Sciatic nerve (tissue), 2 donors: ENCODE measurements at regions not wholly inside any gene's neighbourhood (a gene's known extent, or its start where the extent isn't known, plus 50 kb on each side); places are given as distances from the start of the nearest gene placed in this dataset.
"Not testable (repeated sequence)": the region's sequence is repeated elsewhere in the genome, so short reads cannot be mapped to it uniquely, and the experiment has no call there.

Experiments
- ATAC-seq: fragments of 200-7000 bp; cut with Tn5 transposase; one replicate; pipeline ENCODE4 v1.9.1; 2020; ENCODE audit warnings: mild to moderate bottlenecking, moderate library complexity
- DNase-seq: peaks from one replicate; pipeline ENCODE4 v3.0.0-alpha.2; 2020; ENCODE audit warnings: low spot score
- intact Hi-C: fragments of 100-400 bp; cut with DNase I; formaldehyde crosslinking; loops from one replicate; pipeline ENCODE4 v1.14.2; 2022
- donor health status: DM: no; HTN: no; CAD: no.
- donor health status: DM: no; HTN: no; CAD: no.

DNA sequence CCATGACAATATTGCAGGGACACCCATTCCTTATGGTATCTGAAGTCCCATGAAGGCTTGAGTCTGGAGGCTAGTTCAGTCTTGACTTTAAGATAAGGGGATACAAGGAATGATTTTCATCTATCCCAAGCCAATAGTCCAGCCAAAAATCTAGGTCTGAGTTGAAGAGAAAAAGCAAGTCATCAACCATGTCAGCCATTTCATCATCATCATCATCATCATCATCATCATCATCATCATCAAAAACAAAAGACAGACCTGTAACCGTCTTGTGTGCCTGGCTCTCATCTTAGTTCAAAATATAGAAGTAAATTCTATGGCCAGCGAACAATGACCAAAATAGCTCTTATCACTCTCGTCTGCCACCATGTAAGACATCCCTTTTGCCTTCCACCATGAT, 59.5 kb upstream of the FAM90A26 start:
- ATAC-seq, DNase-seq, intact Hi-C loops: not testable (repeated sequence)

DNA sequence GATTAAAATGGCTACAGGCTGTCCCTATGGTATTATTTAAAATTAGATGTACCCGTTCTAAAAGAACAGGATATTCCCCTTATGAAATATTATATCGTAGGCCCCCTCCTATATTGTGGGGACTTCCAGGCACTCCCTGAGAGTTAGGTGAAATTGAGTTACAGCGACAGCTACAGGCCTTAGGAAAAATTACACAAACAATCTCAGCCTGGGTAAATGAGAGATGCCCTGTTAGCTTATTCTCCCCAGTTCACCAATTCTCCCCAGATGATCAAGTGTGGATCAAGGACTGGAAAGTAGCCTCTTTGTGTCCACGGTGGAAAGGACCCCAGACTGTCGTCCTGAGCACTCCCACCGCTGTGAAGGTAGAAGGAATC, 67.1 kb upstream of the FAM90A26 start:
- intact Hi-C loops, ATAC-seq, DNase-seq: not testable (repeated sequence)

DNA sequence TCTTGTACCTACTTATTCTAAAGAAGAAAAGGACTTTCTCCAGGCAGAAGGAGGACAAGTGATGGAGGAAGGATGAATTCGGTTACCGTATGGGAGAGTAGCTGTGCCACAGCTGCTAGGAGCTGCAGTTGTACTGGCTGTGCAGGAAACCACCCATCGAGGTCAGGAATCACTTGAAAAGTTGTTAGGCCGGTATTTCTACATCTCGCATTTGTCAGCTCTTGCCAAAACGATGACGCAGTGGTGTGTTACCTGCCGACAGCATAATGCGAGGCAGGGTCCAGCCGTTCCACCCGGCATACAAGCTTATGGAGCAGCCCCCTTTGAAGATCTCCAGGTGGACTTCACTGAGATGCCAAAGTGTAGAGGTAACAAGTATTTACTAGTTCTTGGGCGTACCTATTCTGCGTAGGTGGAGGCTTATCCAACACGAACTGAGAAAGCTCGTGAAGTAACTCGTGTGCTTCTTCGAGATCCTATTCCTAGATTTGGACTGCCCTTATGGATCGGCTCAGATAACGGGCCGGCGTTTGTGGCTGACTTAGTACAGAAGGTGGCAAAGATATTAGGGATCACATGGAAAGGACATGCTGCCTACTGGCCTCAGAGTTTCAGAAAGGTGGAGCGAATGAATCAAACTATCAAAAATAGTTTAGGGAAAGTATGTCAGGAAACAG, 67.6 kb upstream of the FAM90A26 start:
- DNase-seq, intact Hi-C loops, ATAC-seq: not testable (repeated sequence)

- intact Hi-C loops, DNase-seq, ATAC-seq: not testable (repeated sequence)
These were observed 73.9 kb upstream of the FAM90A26 start for GRCh38 chr4:9096330-9096729.

- DNase-seq, intact Hi-C loops, ATAC-seq: not testable (repeated sequence)
These were observed 91.4 kb upstream of the FAM90A26 start for GRCh38 chr4:9078796-9079195.

DNA sequence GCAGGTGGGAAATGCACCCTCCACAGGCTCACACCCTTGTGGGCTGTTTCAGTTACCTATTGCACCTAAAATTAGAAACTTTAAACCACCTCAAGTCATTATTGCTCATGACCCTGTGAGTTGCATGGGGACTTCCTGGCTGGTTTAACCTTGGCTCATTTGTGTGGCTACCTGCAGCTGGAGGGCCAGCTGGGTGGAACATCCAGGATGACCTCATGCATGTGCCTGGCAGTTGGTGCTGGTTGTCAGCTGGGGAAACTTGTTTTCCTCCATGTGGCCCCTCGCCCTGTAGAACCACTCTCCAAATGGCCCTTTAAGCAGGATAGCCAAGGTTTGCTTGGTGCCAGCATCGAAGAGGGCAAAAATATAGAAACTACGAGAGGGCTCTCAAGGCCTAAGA, 93.2 kb upstream of the FAM90A26 start:
- DNase-seq, intact Hi-C loops, ATAC-seq: not testable (repeated sequence)

GRCh38 chr4:9076486-9076885, 93.7 kb upstream of the FAM90A26 start:
- ATAC-seq, intact Hi-C loops, DNase-seq: not testable (repeated sequence)

- ATAC-seq, intact Hi-C loops: not testable (repeated sequence)
These were observed 96.8 kb upstream of the FAM90A26 start for GRCh38 chr4:9073371-9073770.

GRCh38 chr4:9072521-9073220, 97.5 kb upstream of the FAM90A26 start:
- DNase-seq, ATAC-seq, intact Hi-C loops: not testable (repeated sequence)

More at GRCh38 chr4:9073371-9073770, 96.8 kb upstream of the FAM90A26 start:
- not testable (repeated sequence) for DNase-seq

DNA sequence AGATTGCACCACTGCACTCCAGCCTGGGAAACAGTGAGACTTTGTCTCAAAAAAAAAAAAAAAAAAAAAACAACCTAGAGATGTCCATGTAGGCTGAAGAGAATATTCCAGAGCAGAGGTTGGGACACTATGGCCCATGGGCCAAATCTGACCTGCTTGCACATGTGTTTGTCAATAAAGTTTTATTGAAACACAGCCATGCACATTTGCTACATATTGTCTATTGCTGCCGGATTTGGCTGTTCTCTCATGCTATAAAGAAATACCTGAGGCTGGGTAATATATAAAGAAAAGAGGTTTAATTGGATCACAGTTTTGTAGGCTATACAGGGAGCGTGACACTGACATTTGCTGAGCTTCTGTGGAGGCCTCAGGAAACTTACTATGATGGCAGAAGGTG, 102.3 kb upstream of the FAM90A26 start:
- intact Hi-C loops, ATAC-seq, DNase-seq: not testable (repeated sequence)

- ATAC-seq, intact Hi-C loops, DNase-seq: not testable (repeated sequence)
These were observed 106.6 kb upstream of the FAM90A26 start for GRCh38 chr4:9063612-9064011.

DNA sequence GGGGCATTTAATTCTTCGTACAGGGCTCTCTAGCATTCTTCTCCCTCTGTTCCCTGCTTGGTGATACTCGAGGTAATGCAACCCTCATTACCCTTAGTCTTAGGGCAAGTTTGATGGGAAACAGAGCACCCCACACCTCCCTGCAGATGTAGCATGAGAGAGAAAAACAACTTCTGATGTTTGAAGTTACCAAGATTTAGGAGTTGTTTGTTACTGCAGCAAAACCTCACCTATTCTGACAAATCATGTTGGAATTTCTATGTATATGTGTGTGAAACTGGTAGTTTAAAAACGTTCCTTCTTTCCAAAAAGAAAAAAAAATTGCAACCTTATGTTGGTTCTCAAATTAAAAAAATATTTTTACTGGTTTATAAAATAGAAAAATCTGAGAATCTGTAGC, 145.3 kb upstream of the FAM90A26 start:
- intact Hi-C loops, DNase-seq, ATAC-seq: not testable (repeated sequence)

GRCh38 chr4:9009792-9010191, 138.2 kb upstream of the HMX1 start:
- DNase-seq, ATAC-seq, intact Hi-C loops: not testable (repeated sequence)

- DNase-seq, ATAC-seq, intact Hi-C loops: not testable (repeated sequence)
These were observed 136.8 kb upstream of the HMX1 start for GRCh38 chr4:9008407-9008806.

DNA sequence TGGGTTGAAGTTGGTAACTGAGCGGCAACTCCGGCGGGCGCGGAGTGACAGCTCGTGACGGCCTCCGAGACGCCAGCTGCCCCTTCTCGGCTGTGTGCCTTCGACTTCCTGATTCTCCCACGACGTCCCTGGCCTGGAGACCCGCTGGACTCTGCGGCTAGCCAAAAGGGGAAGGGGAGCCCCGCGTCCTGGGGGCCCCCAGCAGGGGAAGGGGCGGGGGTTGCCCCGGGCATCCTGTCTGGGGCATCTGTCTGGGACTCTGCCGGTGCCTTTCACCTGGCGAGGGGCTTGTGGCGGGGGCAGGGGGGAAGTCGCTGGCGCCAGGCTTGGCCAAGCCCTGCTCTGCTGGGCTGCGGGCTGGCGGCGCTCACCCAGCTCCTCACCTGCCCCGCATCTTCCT, 129.5 kb upstream of the HMX1 start:
- ATAC-seq, DNase-seq, intact Hi-C loops: not testable (repeated sequence)

DNA sequence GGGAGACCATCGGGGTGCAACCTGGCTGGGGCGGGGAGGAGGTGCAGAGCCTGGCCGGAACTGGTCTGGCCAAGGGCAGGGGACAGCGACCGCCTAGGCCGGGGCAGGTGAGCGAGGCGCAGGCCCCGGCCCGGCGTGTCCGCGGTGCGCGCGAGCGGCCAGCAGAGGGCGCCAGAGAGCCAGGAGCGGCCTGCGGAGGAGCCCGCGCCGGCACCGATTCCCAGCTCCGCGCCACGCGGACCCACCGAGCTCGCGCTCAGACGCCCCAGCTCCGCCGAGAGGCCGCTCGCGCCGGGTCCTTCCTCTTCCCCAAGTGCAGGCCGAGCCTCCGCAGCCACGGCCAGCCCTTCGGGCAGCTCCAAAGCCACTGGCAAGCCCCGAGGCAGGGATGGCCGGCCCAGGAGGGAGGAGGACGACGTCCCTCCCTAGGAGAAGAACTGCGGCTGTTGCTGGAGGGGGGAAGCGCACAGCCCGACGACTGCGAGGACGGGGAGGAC, 128.9 kb upstream of the HMX1 start:
- intact Hi-C loops, ATAC-seq: not testable (repeated sequence)
- DNase-seq = peak; percentile 70

DNA sequence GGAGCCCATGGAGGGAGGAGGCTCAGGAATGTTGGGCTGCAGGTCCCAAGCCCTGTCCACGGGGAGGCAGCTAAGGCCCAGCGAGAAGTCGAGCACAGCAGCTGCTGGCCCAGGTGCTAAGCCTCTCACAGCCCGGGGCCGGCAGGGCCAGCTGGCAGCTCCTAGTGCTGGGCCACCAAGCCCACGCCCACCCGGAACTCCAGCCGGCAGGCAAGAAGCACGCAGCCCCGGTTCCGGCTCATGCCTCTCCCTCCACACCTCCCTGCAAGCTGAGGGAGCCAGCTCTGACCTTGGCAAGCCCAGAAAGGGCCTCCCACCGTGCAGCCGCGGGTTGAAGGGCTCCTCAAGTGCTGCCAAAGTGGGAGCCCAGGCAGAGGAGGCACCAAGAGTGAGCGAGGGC, 121.3 kb upstream of the HMX1 start:
- intact Hi-C loops, ATAC-seq, DNase-seq: not testable (repeated sequence)

DNA sequence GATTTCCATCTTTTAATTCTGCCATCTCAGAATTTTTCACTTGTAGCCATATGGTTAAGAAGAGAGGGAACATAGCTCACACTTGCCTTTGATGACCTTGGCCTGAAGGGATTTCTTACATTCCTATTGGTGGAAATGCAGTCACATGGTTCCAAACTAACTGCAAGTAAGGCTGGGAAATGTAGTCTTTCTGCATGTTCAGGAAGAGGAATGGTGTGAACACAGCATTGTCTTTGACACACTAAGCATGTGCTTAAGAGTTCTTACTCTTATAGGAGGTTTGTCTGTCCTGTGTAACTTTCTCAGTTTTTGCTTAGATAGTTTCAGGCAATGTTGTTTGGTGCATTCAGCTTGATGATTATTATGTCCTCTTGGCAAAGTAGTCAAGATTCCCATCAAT, 119.8 kb upstream of the HMX1 start:
- DNase-seq, intact Hi-C loops, ATAC-seq: not testable (repeated sequence)

DNA sequence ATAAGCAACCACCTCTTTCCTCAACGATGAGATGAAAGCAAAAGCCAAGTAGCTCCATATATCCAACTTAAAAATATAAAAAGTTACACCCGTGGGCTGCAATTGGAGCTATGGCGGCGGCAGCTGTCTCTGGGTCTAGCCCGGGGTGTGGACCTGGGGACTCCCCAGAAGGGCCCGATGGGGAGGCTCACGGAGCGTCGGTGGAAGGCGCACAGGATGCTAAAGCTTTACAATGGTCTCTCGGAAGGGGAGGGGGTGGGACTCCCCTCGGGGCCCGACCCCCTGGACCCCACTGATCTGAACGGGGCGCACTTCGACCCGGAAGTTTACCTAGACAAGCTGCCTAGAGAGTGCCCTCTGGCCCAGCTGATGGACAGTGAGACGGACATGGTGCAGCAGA, 118.7 kb upstream of the HMX1 start:
- ATAC-seq, DNase-seq, intact Hi-C loops: not testable (repeated sequence)

- intact Hi-C loops = not testable (repeated sequence)
These were observed 114.1 kb upstream of the HMX1 start for GRCh38 chr4:8985786-8986185.

More at GRCh38 chr4:8985786-8986185, 114.1 kb upstream of the HMX1 start:
- ATAC-seq, DNase-seq: not testable (repeated sequence)
